ENCODE measurements at regions not wholly inside any gene's neighbourhood (a gene's known extent, or its start where the extent isn't known, plus 50 kb on each side); places are given as distances from the start of the nearest gene placed in this dataset.

DNA sequence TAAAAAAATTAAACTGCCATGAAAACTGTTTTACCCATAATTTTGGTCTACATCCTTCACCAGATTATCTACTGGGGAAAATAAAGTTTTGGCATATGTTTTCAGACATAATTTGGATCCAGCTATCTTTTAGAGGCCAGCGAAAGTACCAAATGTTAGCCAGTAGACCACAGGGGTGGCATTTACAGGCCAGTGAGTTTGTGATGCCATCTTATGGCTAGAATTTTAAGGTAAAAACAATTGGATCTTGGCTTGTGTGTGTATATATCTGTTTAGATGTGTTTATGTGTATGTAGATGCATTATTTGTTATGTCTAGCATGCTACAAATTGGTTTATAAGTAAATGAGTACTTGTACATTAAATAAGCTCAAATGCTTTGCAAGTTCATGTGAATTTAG lies 322.6 kb downstream of the ASXL3 start:
- TF ChIP-seq POLR2A (IDR thresholded peaks at IDR 0.05) = no peak
- TF ChIP-seq, protein P1, sequence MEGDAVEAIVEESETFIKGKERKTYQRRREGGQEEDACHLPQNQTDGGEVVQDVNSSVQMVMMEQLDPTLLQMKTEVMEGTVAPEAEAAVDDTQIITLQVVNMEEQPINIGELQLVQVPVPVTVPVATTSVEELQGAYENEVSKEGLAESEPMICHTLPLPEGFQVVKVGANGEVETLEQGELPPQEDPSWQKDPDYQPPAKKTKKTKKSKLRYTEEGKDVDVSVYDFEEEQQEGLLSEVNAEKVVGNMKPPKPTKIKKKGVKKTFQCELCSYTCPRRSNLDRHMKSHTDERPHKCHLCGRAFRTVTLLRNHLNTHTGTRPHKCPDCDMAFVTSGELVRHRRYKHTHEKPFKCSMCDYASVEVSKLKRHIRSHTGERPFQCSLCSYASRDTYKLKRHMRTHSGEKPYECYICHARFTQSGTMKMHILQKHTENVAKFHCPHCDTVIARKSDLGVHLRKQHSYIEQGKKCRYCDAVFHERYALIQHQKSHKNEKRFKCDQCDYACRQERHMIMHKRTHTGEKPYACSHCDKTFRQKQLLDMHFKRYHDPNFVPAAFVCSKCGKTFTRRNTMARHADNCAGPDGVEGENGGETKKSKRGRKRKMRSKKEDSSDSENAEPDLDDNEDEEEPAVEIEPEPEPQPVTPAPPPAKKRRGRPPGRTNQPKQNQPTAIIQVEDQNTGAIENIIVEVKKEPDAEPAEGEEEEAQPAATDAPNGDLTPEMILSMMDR (IDR thresholded peaks at IDR 0.05) = no peak

Data from gastroesophageal sphincter (tissue), 3 donors.